Cerebellar nuclear complex (tissue), 1 donor: ENCODE measurements at regions not wholly inside any gene's neighbourhood (a gene's known extent, or its start where the extent isn't known, plus 50 kb on each side); places are given as distances from the start of the nearest gene placed in this dataset.

Source experiments
- DNase-seq, 2 experiments: peaks; one replicate each; lab custom pipeline; 2025; lab: John Stamatoyannopoulos, UW

GRCh38 chr1:229062135-229062534 is 208.8 kb upstream of the RAB4A start:
- DNase-seq = no peak

- DNase-seq = no peak
These were observed 207.6 kb upstream of the RAB4A start for GRCh38 chr1:229063154-229063773.

GRCh38 chr1:229064320-229065168 is 206.4 kb upstream of the RAB4A start:
- DNase-seq = no peak

- no peak for DNase-seq
These were observed 205.3 kb upstream of the RAB4A start for GRCh38 chr1:229065613-229066012.

GRCh38 chr1:229066591-229066990 is 204.3 kb upstream of the RAB4A start:
- no peak for DNase-seq

GRCh38 chr1:229067546-229067945 is 203.4 kb upstream of the RAB4A start:
- no peak for DNase-seq

GRCh38 chr1:229068270-229068987 is 202.5 kb upstream of the RAB4A start:
- DNase-seq = no peak

- no peak for DNase-seq
These were observed 201.7 kb upstream of the RAB4A start for GRCh38 chr1:229069176-229069575.

- DNase-seq = no peak
These were observed 200.7 kb upstream of the RAB4A start for GRCh38 chr1:229070168-229070567.

GRCh38 chr1:229073251-229073650 is 197.7 kb upstream of the RAB4A start:
- no peak for DNase-seq

- DNase-seq = no peak
These were observed 195.7 kb upstream of the RAB4A start for GRCh38 chr1:229075217-229075616.

GRCh38 chr1:229075716-229076115 is 195.2 kb upstream of the RAB4A start:
- DNase-seq = no peak

GRCh38 chr1:229076195-229076594 is 194.7 kb upstream of the RAB4A start:
- no peak for DNase-seq

GRCh38 chr1:229079016-229079595 is 191.8 kb upstream of the RAB4A start:
- DNase-seq = no peak

- DNase-seq = no peak
These were observed 190.6 kb upstream of the RAB4A start for GRCh38 chr1:229080361-229080760.

- no peak for DNase-seq
These were observed 185.6 kb upstream of the RAB4A start for GRCh38 chr1:229085291-229085690.

- no peak for DNase-seq
These were observed 184.8 kb upstream of the RAB4A start for GRCh38 chr1:229086091-229086490.

GRCh38 chr1:229086686-229087085 is 184.2 kb upstream of the RAB4A start:
- no peak for DNase-seq

- no peak for DNase-seq
These were observed 183.6 kb upstream of the RAB4A start for GRCh38 chr1:229087339-229087738.

- DNase-seq = no peak
These were observed 183.0 kb upstream of the RAB4A start for GRCh38 chr1:229087906-229088305.

- no peak for DNase-seq
These were observed 182.2 kb upstream of the RAB4A start for GRCh38 chr1:229088711-229089110.

- DNase-seq = no peak
These were observed 181.2 kb upstream of the RAB4A start for GRCh38 chr1:229089586-229090208.
